GM10266 (cell line): ENCODE measurements at regions not wholly inside any gene's neighbourhood (a gene's known extent, or its start where the extent isn't known, plus 50 kb on each side); places are given as distances from the start of the nearest gene placed in this dataset.

Experiments
- DNase-seq: peaks from one replicate; pipeline ENCODE4 v3.0.0; 2012; ENCODE audit errors: extremely low spot score
- CTCF ChIP-seq: IDR thresholded peaks from 2 replicates; pipeline ENCODE4 v1.5.1; 2012; ENCODE audit warnings: mild to moderate bottlenecking, low read depth; ENCODE audit not compliant: control insufficient read depth, insufficient read depth; ENCODE audit errors: missing control alignments

DNA sequence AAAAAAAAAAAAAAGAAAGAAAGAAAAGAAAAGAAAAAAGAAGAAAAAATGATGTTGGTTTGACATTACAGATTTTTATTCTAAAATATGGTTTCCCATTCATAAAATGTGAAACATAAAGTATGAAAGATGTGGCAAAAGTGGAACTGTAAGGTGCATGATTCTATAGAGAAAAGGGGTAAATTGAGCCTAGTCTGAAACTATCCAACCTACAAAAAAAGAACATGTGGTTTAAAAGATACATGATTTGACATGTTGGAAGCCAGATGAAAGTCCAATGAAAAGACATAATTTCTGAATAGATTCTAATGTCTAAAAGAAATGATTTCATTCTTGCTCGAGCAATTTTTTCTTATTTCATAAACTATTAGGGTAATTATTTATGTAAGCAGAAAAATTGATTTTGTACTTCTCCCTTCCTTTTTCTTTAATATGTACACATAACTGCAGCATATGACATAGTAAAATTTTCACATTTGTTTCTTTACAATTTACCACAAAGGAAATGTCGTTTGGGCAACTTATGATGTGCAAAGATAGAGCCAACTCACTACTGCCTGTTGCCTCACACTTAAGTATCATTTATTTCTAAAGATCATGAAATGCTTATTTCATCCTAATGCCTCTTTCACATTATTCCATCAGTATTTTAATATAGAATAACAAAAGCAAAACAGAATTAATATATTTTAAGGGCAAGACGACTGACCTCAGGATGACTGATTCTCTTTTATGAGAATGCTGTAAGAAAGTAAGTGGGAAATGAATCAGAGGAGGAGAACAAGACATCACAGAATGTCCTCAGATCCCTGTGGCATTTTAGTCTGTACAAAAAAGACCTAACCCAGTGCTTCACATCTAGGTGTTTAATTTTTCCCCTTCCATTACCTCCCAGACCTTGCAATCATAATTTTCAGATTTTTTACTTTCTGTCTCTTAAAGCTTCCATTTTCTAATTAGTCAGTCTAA lies 165.8 kb upstream of the HMCN1 start:
- no peak for TF ChIP-seq CTCF
- no peak for DNase-seq

DNA sequence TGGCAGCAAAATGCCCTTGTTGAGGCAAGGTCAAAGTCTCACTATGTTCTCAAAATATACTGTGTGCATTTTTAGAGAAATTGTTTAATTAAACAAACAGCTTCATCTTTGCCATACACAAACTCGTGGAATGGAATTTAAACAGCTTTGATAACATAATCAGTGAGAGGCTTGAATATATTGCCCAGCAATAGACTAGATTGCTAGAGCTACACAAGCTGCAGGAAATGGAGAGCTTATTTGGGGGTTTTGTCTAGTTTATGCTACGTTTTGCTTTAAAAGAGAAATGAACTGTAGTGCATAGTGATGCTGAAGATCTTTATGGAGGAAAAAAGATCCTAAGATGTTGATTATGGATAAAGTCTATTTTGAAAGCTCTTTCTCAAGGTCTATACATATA lies 166.8 kb upstream of the HMCN1 start:
- TF ChIP-seq CTCF: no peak
- no peak for DNase-seq

GRCh38 chr1:185566995-185567394 lies 167.2 kb upstream of the HMCN1 start:
- TF ChIP-seq CTCF: no peak
- peak; percentile 39 for DNase-seq

DNA sequence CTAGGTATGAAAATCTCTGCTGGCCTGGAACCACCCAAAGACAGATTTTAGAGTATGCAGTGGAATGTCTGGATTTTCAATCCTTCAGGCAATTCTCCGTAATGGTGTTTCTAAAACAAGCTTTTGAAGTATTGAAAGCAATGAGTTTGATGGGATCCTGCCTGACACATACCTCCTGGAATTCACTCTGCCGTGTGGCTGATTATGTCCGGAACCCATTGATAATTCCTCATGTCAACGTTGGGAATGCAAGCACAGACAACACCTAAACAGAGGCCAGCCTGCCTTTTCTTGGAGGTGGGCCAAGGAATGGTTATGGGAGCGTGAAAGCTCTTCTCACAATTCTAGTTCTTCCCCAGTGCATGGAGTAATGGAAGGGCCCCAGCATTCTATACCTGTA lies 168.9 kb upstream of the HMCN1 start:
- DNase-seq: no peak
- TF ChIP-seq CTCF: no peak

- TF ChIP-seq CTCF: no peak
- no peak for DNase-seq
Observed at GRCh38 chr1:185564816-185565215, 169.4 kb upstream of the HMCN1 start.

DNA sequence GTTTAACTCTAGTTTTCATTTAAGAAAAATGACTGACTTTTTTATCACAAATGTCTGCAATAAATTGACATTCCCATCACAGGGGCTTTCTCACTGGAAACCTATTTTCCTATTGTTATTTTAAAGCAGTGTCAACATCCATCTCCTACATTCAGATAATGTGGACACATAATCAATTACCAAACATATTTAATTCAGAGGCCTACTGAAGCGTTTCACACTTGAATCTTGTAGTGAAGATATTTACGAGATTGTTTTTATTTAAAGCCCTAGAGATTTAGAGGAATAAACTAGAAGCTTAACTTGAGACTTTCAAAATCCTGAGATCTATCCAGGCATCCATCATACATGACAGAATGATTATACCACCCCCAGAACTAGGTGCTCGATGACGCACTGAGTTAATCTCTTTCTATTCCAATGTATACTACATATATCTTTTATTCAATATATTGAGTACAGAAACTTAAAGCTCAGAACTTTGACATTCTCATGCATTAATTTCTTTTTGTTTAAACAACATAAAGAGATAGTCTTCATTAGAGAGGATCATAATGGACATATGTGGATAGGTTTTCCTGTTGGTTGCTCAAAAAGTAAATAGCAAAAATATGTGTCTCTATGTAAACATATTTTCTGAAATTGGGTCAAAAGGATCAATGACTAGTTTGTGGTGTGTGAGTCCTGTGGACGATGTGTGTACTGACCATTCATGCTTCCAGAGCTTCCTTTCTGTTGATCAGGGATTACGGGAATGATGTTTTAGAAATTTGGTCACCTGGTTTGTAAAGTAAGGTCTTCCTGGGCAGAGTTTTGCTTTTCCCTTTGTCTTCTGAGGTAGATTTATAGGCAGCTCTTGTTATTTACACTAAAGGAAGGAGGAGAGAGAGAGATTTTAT lies 171.5 kb upstream of the HMCN1 start:
- no peak for DNase-seq
- no peak for TF ChIP-seq CTCF
